Kidney epithelial cell (primary cell): ENCODE measurements at regions not wholly inside any gene's neighbourhood (a gene's known extent, or its start where the extent isn't known, plus 50 kb on each side); places are given as distances from the start of the nearest gene placed in this dataset.

Source experiments
- DNase-seq: peaks from one replicate; pipeline ENCODE4 v3.0.0-alpha.2; 2010; ENCODE audit warnings: low read depth
- H3K27me3 ChIP-seq: 2 replicates; pipeline ENCODE4 v1.6.0; 2011; ENCODE audit warnings: low read length; ENCODE audit not compliant: control insufficient read depth, insufficient read depth
- H3K36me3 ChIP-seq: 2 replicates; pipeline ENCODE4 v1.5.1; 2011; ENCODE audit warnings: low read length; ENCODE audit not compliant: control insufficient read depth, insufficient read depth
- H3K4me3 ChIP-seq: 2 replicates; pipeline ENCODE4 v1.5.1; 2011; ENCODE audit warnings: low read depth, mild to moderate bottlenecking, control low read depth, low read length
- CTCF ChIP-seq: IDR thresholded peaks from 2 replicates; pipeline ENCODE4 v1.5.1; 2011; ENCODE audit warnings: mild to moderate bottlenecking, moderate library complexity, low read length, control low read depth, inconsistent platforms; ENCODE audit not compliant: insufficient read depth, poor library complexity, severe bottlenecking

- DNase-seq, result no peak
- Histone ChIP-seq H3K36me3 (no peaks in the 10 kb centered on the region), H3K4me3 (no peak overlapping the region), H3K27me3 (no peaks in the 10 kb centered on the region)
- TF ChIP-seq CTCF, result no peak
These were observed 81.8 kb upstream of the FOXN3 start for GRCh38 chr14:89498878-89499277.

- no peaks in the 10 kb centered on the region for H3K27me3 ChIP-seq
- H3K36me3 ChIP-seq, result no peaks in the 10 kb centered on the region
- DNase-seq, result no peak
- no peak for TF ChIP-seq CTCF
- no peak overlapping the region for H3K4me3 ChIP-seq
These were observed 78.7 kb upstream of the FOXN3 start for GRCh38 chr14:89495718-89496117.

- Histone ChIP-seq H3K27me3 (no peaks in the 10 kb centered on the region), H3K36me3 (no peaks in the 10 kb centered on the region), H3K4me3 (no peak overlapping the region)
- DNase-seq, result peak; percentile 93
- no peak for TF ChIP-seq CTCF
These were observed 77.0 kb upstream of the FOXN3 start for GRCh38 chr14:89493877-89494634.

- Histone ChIP-seq H3K36me3 (no peaks in the 10 kb centered on the region), H3K4me3 (no peak overlapping the region), H3K27me3 (no peaks in the 10 kb centered on the region)
- DNase-seq, result no peak
- no peak for TF ChIP-seq CTCF
These were observed 76.4 kb upstream of the FOXN3 start for GRCh38 chr14:89493406-89493805.

GRCh38 chr14:89491711-89492381 is 74.8 kb upstream of the FOXN3 start:
- Histone ChIP-seq H3K36me3 (no peaks in the 10 kb centered on the region), H3K4me3 (no peak overlapping the region), H3K27me3 (no peaks in the 10 kb centered on the region)
- DNase-seq, result no peak
- TF ChIP-seq CTCF, result no peak
